Raji (cell line): ENCODE measurements at regions not wholly inside any gene's neighbourhood (a gene's known extent, or its start where the extent isn't known, plus 50 kb on each side); places are given as distances from the start of the nearest gene placed in this dataset.

Source experiments
- POLR2A ChIP-seq: IDR thresholded peaks from 2 replicates; pipeline ENCODE4 v1.6.1; 2011; ENCODE audit warnings: low read depth, low read length, control low read depth; ENCODE audit not compliant: insufficient read depth

GRCh38 chr4:82293304-82293703 is 80.5 kb downstream of the HNRNPD start:
- no peak for TF ChIP-seq POLR2A

DNA sequence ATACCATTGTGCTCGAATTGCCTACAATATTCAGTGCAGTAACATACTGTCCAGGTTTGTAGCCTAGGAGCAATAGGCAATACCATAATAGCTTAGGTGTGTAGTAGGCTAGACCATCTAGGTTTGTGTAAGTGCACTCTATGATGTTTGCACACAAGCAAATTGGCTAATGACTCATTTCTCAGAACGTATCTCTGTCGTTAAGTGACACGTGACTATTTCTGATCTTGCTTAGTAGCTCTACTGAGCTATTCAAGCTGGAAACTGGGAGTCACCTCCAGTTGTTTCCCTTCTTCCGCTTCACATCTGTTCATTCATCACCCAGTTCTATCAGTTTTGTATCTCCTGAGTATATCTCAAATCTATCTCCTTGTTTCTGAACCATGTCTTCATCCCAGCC is 86.1 kb downstream of the HNRNPD start:
- TF ChIP-seq POLR2A = no peak

GRCh38 chr4:82284858-82285805 is 88.7 kb downstream of the HNRNPD start:
- peak; percentile 24; the same call in 1 of the 2 replicates for TF ChIP-seq POLR2A

DNA sequence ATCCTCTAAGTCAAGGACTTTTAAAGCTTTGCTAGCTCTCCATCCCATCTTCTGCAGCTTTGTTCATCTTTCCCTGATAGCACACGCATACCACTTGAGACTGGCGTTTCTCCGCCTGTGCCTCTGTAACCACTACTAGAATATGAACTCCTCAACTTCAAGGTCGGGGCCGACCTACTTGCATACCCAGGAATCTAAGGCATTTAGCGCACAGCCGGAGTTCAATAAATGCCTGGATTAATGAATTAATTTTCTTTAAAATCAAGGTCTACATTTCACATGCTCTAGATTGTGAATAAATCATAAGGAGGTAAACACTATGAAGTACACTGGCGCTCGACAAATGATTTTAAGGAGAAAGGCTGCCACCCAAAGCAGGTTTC is 89.3 kb downstream of the HNRNPD start:
- TF ChIP-seq POLR2A = peak; percentile 4; the same call in 1 of the 2 replicates

DNA sequence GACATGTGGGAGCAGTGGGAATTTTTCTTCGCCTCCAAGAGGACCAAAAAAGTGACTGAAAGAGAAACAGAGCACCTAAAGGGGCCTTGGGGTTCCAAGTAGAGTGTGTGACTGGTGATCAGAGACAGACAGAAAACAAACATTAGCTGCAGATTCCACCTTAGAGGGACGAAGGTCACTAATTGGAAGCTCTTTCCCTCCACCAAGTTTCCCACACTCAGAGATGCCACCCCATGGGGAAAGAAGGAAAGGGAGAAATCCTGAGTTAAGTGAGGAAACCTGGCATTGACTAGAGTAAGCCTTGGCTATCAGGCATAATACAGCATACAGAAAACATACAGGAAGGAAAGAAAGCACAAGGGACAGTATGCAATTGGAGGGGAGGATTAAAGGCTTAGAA is 90.9 kb downstream of the HNRNPD start:
- TF ChIP-seq POLR2A = no peak

DNA sequence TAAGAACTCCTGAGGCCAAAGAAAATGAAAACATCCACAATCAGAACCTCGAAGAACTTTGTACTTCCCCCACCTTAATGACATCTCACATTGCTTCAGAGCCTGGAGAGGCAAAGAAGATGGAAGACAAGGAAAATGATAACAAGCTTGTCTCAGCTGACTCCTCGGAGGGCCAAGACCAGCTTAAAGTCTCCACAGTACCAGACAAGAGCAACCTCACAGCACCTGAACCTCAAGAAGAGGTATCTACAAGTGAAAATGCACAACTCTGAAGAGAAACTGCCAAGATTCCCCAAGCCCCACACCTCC is 97.5 kb downstream of the HNRNPD start:
- no peak for TF ChIP-seq POLR2A

DNA sequence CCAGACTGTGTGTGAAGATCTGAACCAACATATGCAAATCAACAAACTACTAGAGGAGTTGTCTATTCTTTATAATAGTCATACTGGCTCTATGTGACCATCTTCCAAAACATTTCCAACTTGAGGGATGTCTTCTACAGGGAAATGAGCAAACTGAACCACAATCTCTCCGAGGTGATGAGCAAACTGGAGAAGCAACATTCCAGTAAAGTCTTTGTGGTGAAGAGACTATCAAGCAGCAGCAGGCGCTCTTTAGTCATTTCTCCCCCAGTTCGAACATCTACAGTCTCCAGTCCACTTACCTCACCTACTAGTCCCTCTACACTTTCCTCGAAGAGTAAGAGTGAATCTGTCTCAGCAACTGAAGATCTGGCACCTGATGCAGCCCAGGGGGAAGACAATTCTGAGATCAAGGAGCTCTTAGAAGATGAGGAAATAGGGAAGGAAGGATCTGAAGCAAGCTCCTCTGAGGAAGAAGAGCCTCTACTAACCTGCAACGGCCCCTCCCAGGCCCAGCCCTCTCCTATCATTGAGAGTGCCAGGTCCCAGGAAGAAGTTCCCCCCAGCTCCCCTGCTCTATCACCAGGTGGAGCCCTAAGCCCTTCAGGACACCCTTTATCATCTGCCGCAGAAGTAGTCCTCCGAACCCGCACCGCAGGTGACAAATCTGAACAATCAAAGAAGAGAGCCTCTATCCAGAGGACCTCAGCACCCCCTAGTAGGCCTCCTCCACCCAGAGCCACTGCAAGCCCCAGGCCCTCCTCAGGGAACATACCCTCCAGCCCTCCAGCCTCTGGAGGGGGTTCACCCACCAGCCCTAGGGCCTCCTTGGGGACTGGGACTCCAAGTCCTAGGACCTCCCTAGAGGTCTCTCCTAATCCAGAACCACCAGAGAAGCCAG is 98.1 kb downstream of the HNRNPD start:
- TF ChIP-seq POLR2A = no peak

DNA sequence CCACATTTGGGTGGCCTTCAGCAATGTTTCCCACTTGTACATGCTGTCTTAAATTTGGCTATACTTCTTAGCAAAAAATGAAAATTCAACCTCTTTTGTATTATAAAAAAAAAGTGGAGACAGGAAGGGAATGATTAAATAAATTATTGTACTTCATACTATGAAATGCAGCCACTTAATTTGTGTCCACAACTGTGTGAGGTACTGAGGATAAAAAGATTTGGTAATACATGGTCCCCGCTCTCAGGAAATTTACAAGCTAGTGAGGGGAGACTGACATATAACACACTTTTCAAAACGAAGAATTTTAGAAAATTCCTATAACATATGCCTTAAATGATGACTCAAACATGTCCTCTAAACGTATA is 105.0 kb downstream of the HNRNPD start:
- TF ChIP-seq POLR2A = no peak

DNA sequence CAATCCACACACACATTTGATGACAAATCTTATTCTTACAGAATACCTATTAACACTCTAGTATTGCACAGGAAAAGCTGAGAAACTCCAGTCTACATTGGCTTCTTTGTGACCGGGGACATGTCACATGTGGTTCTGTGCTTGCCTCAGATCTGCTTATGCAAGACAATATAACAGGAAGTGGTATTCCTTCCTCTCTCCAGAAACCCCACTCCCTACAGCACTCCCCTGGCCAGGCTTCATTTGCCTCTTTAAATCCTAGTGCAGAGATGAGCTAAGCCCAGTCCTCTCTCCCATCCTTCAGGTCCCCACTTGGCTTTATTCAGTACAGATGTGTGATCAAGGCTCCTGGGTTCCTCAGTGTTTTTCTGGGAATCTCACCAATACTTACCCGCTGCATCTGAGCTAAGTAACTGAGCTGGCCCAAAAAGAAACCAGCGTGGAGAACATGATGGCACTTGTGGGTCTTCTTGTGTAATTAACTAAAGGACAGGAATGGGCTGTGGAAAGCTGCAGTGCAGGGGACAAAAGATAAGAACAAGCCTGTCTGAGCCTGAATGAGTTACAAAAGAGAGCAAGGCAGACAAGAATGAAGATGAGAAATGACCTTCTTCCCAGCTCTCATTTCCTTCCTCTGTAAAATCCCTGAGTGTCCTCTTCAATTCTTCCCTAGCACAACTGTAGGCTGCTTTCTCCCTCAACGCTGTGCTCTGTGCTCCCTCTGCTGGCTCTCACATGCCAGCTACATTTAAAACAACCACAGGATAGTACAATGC is 105.6 kb downstream of the HNRNPD start:
- TF ChIP-seq POLR2A = no peak

GRCh38 chr4:82267506-82267905 is 106.3 kb downstream of the HNRNPD start:
- TF ChIP-seq POLR2A = no peak

DNA sequence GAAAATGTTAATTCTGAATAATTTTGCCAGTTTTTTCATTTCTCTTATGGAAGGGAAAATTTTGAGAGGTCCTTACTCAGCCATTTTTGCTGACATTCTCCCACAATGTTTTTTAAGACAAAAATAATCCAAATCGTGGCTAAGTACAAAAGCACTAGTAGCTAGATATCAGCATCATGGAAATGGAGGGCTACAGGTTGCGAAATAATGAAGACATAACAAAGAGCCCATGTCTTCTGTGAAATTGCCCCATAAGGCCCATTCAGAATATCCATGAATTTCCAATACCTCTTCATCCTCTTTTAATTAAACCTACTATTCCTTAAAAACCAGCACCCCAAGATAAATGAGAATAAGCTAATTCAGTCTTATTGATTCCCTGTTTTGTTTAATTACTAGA is 107.4 kb downstream of the HNRNPD start:
- TF ChIP-seq POLR2A = no peak

DNA sequence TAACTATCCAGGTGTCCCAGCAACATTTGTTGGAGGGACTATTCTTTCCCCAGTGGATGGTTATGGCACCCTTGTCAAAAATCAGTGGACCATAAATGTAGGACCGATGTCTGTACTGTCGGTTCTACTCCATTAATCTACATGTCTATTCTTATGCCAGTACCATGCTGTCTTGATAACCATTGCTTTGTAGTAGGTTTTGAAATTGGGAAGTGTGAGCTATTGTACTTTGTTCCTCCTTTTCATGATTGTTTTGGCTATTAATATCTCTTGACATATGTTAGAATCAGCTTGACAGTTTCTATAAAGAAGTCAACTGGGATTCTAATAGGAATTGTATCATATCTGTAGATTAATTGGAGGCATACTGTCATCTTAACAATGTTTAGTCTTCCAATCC is 112.7 kb downstream of the HNRNPD start:
- TF ChIP-seq POLR2A = no peak

DNA sequence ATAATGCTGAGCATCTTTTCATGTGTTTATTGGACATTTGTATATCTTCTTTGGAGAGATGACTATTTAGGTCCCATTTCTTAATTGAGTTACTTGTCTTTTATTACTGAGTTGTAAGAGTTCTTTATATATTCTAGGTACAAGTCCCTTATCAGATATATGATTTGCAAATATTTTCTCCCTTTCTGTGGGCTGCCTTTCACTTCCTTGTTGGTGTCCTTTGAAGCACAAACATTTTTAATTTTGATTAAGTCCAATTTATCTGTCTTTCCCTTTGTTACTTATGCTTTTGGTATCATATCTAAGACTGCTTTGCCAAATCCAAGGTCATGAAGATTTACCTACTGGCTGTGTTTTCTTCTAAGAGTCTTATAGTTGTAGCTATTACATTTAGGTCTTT is 113.2 kb downstream of the HNRNPD start:
- TF ChIP-seq POLR2A = no peak

- TF ChIP-seq POLR2A = no peak
These were observed 117.1 kb downstream of the HNRNPD start for GRCh38 chr4:82256718-82257117.

DNA sequence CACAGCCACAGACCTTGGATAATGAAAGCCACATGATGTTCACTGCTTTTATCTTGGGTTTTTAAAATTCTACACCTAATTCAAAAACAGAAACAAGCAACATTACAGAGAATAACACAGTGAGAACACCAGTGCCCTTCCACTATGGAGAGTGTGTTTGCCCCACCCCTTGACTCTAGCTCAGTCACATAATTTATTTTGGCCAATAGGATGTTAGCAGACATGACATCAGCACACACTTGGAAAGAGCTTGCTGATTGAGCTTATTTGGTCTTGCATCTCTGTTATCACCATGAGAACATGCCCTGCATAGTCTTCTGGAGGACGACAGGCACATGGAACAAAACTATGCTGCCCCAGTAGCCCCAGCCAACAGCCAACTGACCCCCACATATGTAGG is 118.1 kb downstream of the HNRNPD start:
- no peak for TF ChIP-seq POLR2A
